Stomach (tissue), 4 donors: ENCODE measurements at regions not wholly inside any gene's neighbourhood (a gene's known extent, or its start where the extent isn't known, plus 50 kb on each side); places are given as distances from the start of the nearest gene placed in this dataset.

Experiments used
- CTCF ChIP-seq, 7 experiments: fragments of 450-650 bp in 4 of 7; fragments of 200-600 bp in 3 of 7; sonication (generic) in 3 of 7; IDR thresholded peaks; one replicate each; pipeline ENCODE4 v1.5.1; 2016 to 2019; ENCODE audit warnings: antibody characterized with exemption in 7 of 7, control low read depth in 2 of 7, mild to moderate bottlenecking in 1 of 7
- EP300 ChIP-seq: sonication (generic); formaldehyde crosslinking; IDR thresholded peaks from one replicate; pipeline ENCODE4 v1.6.1; 2017; ENCODE audit warnings: antibody characterized with exemption

GRCh38 chr6:72461144-72461543, 160.7 kb upstream of the KCNQ5 start:
- TF ChIP-seq CTCF (IDR thresholded peaks at IDR 0.05) (no peak), EP300 (no peak)
